GM18505 (cell line): ENCODE measurements at regions not wholly inside any gene's neighbourhood (a gene's known extent, or its start where the extent isn't known, plus 50 kb on each side); places are given as distances from the start of the nearest gene placed in this dataset.
"Not testable (repeated sequence)": the region's sequence is repeated elsewhere in the genome, so short reads cannot be mapped to it uniquely, and the experiment has no call there.

ENCODE experiments used
- ATAC-seq: cut with Tn5 transposase; IDR thresholded peaks from one replicate; pipeline ENCODE4 v1.9.1; 2021; ENCODE audit not compliant: unreplicated experiment
- POLR2A ChIP-seq: IDR thresholded peaks from 4 replicates; pipeline ENCODE4 v1.6.1; 2011; ENCODE audit warnings: borderline replicate concordance; ENCODE audit not compliant: insufficient read depth, insufficient read length; ENCODE audit errors: extremely low read depth

GRCh38 chrX:79564362-79564761, 197.2 kb upstream of the ITM2A start:
- ATAC-seq: no peak

DNA sequence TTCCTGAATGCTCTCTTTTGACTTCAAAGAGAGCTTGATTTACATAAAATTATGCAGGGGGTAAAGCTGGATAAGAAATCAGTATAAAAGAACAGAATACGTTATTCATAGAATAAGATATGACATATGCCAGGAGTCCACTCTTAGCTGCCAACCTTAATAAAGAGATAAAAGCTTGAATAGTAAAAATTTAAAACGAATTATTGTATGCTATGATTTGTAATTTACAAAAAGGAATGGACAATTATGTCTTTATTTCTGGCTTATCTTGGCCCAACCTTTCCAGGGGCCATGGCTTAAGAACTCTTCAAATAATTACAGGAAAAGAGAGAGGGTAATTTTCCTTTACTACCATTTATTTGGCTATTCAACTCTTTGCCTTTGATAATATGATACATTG, 192.2 kb upstream of the ITM2A start:
- no peak for TF ChIP-seq POLR2A
- ATAC-seq: no peak

More at GRCh38 chrX:79564362-79564761, 197.2 kb upstream of the ITM2A start:
- no peak for TF ChIP-seq POLR2A

- no peak for TF ChIP-seq POLR2A
- no peak for ATAC-seq
These were observed 190.1 kb upstream of the ITM2A start for GRCh38 chrX:79557212-79557611.

DNA sequence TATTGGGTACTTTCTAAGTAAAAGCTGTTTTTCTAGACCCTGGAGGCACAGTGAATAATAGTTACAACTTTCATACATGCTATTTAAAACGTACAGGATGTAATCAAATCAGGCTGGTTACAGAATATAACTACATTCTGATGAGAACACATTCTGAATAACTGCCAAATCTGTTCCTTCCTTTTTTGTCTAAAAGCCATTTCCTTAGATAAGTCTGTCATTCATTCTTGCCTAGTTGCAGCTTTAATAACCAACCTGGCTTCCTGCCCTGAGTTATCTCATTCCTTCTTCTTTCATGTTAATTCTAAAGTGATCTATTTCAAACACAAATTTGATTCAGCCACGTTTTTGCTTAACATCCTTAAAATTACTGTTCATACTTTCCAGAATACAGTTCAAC, 189.7 kb upstream of the ITM2A start:
- no peak for ATAC-seq
- TF ChIP-seq POLR2A: no peak

DNA sequence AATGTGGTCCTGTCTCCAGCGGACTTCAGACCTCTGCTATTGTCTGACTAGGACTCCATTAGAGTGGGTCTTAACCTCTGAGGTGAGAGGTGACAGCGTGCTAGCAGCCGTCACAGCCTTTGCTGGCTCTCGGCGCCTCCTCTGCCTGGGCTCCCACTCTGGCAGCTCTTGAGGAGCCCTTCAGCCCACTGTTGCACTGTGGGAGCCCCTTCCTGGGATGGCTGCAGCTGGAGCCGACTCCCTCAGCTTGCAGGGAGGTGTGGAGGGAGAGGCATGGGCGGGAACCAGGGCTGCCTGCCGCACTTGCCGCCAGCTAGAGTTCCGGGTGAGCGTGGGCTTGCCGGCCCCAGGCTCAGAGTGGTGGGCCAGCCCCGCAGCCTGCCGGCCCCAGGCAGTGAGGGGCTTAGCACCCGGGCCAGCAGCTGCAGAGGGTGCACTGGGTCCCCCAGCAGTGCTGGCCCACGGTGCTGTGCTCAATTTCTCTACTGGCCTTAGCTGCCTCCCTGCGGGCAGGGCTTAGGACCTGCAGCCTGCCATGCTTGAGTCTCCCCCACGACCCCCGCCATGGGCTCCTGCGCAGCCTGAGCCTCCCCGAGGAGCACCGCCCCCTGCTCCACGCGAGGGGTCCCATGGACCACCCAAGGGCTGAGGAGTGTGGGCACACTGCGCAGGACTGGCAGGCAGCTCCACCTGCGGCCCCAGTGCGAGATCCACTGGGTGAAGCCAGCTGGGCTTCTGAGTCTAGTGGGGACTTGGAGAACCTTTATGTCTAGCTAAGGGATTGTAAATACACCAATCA, 163.4 kb upstream of the ITM2A start:
- no peak for TF ChIP-seq POLR2A
- no peak for ATAC-seq

DNA sequence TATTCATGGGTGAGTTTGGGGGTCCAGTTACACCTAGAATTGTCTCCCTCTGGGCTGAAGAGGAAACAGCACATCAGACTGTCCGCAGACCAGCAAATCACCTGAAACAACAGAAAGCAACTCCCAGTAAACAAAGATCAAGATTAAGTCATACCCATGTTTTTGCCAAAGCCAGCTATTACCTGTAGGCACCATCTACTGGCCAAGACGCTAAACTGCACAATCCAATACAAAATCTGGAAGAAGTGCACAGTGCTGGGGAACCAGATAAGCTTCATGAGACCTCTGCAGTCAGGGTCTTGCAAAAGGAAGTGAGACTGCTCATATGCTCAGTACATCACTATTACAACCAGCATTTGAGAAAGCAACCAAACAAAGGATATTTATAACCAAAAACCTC, 157.5 kb upstream of the ITM2A start:
- no peak for TF ChIP-seq POLR2A
- peak; percentile 70 for ATAC-seq

- TF ChIP-seq POLR2A: no peak
These were observed 148.4 kb upstream of the ITM2A start for GRCh38 chrX:79515529-79515928.

DNA sequence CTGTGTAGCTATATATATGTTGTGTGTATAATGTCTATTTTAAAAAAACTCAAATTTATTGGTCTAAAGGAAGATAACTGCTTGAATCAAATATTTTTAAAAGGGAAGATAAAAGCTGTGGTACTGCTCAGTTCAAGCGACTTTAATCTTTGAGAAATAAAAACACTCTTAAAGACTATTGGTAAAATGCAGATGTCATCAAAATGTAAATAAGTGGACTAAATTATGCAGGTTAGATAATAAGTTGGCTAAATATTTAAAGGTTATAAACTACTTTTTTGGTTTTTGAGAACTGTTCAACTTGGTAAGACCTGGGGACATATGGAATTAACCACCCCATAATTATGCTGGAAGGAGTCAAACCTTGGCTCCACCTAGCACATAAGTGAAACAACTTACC, 144.7 kb upstream of the ITM2A start:
- no peak for TF ChIP-seq POLR2A
- no peak for ATAC-seq

More at GRCh38 chrX:79515529-79515928, 148.4 kb upstream of the ITM2A start:
- no peak for ATAC-seq

GRCh38 chrX:79506001-79506400, 138.9 kb upstream of the ITM2A start:
- no peak for ATAC-seq
- no peak for TF ChIP-seq POLR2A

DNA sequence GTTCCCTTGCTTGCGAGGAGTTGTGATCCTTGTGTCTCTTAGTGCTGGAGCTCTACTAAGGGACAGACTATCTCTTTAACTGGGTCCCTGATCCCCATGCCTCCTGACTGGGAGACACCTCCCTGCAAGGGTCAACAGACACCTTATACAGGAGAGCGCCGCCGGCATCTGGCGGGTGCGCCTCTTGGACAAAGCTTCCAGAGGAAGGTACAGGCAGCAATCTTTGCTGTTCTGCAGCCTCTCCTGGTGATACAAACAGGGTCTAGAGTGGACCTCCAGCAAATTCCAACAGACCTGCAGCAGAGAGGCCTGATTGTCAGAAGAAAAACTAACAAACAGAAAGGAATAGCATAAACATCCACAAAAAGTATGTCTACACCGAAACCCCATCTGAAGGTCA, 115.6 kb upstream of the ITM2A start:
- ATAC-seq: no peak
- TF ChIP-seq POLR2A: no peak

GRCh38 chrX:79477691-79478090, 110.6 kb upstream of the ITM2A start:
- ATAC-seq: no peak
- TF ChIP-seq POLR2A: no peak

DNA sequence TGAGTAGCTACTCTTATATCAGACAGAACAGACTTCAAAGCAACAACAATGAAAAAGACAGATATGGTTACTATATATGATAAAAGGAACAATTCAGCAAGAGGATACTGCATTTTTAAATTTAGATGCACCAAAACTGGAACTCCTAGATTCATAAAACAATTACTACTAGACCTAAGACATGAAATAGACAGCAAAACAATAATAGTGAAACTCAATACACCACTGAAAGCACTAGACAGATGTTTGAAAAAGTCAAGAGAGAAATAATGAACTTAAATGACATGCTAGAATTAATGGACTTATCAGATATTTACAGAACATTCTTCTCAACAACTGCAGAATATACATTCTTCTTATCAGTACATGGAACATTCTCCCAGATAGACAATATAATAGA, 99.5 kb upstream of the ITM2A start:
- no peak for TF ChIP-seq POLR2A
- no peak for ATAC-seq

- no peak for TF ChIP-seq POLR2A
- no peak for ATAC-seq
These were observed 95.3 kb upstream of the ITM2A start for GRCh38 chrX:79462458-79462857.

DNA sequence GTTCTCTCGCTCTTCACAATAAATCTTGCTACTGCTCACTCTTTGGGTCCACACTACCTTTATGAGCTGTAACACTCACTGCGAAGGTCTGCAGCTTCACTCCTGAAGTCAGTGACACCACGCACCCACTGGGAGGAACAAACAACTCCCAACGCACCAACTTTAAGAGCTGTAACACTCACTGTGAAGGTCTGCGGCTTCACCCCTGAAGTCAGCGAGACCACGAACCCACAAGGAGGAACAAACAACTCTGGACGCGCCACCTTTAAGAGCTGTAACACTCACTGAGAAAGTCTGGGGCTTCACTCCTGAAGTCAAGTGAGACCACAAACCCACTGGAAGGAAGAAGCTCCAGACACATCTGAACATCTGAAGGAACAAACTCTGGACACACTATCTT, 89.5 kb upstream of the ITM2A start:
- not testable (repeated sequence) for ATAC-seq

GRCh38 chrX:79452881-79453280, 85.7 kb upstream of the ITM2A start:
- no peak for TF ChIP-seq POLR2A
- no peak for ATAC-seq
